Esophagus squamous epithelium (tissue), 5 donors: ENCODE measurements at regions not wholly inside any gene's neighbourhood (a gene's known extent, or its start where the extent isn't known, plus 50 kb on each side); places are given as distances from the start of the nearest gene placed in this dataset.

Source experiments
- DNase-seq: peaks from one replicate; lab custom pipeline; 2025; lab: John Stamatoyannopoulos, UW
- H3K27ac ChIP-seq, 4 donors: fragments of 200-600 bp; sonication (generic); one replicate each; pipeline ENCODE4 v1.5.1; 2016 to 2019; ENCODE audit warnings: mild to moderate bottlenecking in 1 of 4
- H3K27me3 ChIP-seq, 4 donors: fragments of 200-600 bp; sonication (generic); 1 replicate in 3 of 4; 2 replicates in 1 of 4; pipeline versions ENCODE4 v1.5.1 to v1.6.0; 2017 to 2021; ENCODE audit warnings: antibody characterized with exemption in 1 of 4
- H3K36me3 ChIP-seq, 3 donors: fragments of 200-600 bp; sonication (generic); one replicate each; pipeline ENCODE4 v1.5.1; 2016 to 2019
- H3K4me1 ChIP-seq, 3 donors: fragments of 200-600 bp; sonication (generic); one replicate each; pipeline ENCODE4 v1.5.1; 2017 to 2019
- H3K4me3 ChIP-seq, 4 donors: fragments of 200-600 bp; sonication (generic); 1 replicate in 3 of 4; 2 replicates in 1 of 4; pipeline ENCODE4 v1.5.1; 2016 to 2019; ENCODE audit warnings: mild to moderate bottlenecking in 2 of 4, moderate library complexity in 1 of 4
- H3K9me3 ChIP-seq, 3 donors: fragments of 200-600 bp; sonication (generic); one replicate each; pipeline ENCODE4 v1.5.1; 2016 to 2019
- POLR2A ChIP-seq, 4 donors: fragments of 450-650 bp; IDR thresholded peaks; one replicate each; pipeline ENCODE4 v1.6.1; 2017; ENCODE audit warnings: antibody characterized with exemption in 4 of 4, mild to moderate bottlenecking in 4 of 4, moderate library complexity in 3 of 4
- WGBS, 2 donors: methylation state at CpG; one replicate each; pipeline ENCODE4 v1.1.5; 2018; 5-methylcytosine and 5-hydroxymethylcytosine counted together
- intact Hi-C: fragments of 100-400 bp; cut with DNase I; formaldehyde crosslinking; loops from one replicate; pipeline ENCODE4 v1.15.0; 2022
- TF ChIP-seq, protein P1 (sequence below), 6 experiments: fragments of 450-650 bp in 4 of 6; fragments of 200-600 bp in 2 of 6; sonication (generic) in 2 of 6; IDR thresholded peaks; one replicate each; pipeline ENCODE4 v1.5.1; 2016 to 2019; ENCODE audit warnings: antibody characterized with exemption in 6 of 6, mild to moderate bottlenecking in 4 of 6, moderate library complexity in 4 of 6
- donor health status: DM: yes; HTN: yes; CAD: no.

DNA sequence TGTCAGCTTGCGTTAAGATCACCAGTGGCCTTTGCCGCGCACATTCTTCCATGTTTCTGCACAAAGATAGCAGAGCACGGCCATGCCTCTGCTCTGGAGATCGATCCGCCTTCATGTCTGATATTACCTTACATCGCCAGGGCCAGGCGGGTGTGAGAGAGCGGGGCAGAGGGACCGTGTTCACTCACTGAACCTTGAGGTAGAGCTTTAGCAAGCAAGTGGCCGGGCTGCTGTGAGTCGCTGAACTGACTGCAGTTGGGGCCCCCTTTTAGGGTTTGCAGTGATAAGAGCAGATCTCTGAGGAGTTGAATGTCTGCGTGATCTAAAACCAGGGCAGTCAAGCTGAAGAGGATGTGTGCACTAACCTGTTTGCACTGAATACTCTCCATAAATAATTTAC, 275.4 kb upstream of the OBI1 start:
- Histone ChIP-seq H3K4me1 (no peaks in the 10 kb centered on the region), H3K9me3 (no peaks in the 10 kb centered on the region), H3K27me3 (no peaks in the 10 kb centered on the region), H3K27ac (no peak overlapping the region), H3K36me3 (no peaks in the 10 kb centered on the region), H3K4me3 (no peak overlapping the region)
- TF ChIP-seq, protein P1, sequence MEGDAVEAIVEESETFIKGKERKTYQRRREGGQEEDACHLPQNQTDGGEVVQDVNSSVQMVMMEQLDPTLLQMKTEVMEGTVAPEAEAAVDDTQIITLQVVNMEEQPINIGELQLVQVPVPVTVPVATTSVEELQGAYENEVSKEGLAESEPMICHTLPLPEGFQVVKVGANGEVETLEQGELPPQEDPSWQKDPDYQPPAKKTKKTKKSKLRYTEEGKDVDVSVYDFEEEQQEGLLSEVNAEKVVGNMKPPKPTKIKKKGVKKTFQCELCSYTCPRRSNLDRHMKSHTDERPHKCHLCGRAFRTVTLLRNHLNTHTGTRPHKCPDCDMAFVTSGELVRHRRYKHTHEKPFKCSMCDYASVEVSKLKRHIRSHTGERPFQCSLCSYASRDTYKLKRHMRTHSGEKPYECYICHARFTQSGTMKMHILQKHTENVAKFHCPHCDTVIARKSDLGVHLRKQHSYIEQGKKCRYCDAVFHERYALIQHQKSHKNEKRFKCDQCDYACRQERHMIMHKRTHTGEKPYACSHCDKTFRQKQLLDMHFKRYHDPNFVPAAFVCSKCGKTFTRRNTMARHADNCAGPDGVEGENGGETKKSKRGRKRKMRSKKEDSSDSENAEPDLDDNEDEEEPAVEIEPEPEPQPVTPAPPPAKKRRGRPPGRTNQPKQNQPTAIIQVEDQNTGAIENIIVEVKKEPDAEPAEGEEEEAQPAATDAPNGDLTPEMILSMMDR (IDR thresholded peaks at IDR 0.05) = no peak
- TF ChIP-seq POLR2A (IDR thresholded peaks at IDR 0.05) = no peak
- DNase-seq = no peak
- WGBS, 2 donors = 73 to 93% methylated on average over 11 to 13 of the region's 13 CpGs
- intact Hi-C loops = no loop called here

DNA sequence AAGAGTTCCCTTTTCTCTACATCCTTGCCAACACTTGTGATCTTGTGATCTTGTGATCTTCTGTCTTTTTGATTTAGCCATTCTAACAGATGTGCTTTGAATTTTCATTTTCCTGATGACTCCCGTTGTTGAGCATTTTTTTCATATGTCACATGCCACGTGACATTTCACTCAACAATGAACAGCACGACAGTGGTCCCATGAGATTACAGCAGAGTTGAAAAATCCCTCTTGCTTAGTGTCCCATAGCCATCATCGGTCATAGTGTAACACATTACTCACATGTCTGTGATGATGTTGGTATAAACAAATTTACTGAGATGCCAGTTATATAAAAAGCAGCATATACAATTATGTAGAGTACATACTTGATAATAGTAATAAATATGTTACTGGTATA, 256.1 kb upstream of the OBI1 start:
- Histone ChIP-seq H3K9me3 (no peaks in the 10 kb centered on the region), H3K36me3 (no peaks in the 10 kb centered on the region), H3K27ac (no peak overlapping the region), H3K27me3 (no peaks in the 10 kb centered on the region), H3K4me1 (no peaks in the 10 kb centered on the region), H3K4me3 (no peak overlapping the region)
- TF ChIP-seq, protein P1 (IDR thresholded peaks at IDR 0.05) = no peak
- no peak for TF ChIP-seq POLR2A (IDR thresholded peaks at IDR 0.05)
- DNase-seq = no peak
- intact Hi-C loops = no loop called here
- WGBS, 2 donors = 60 to 62% methylated on average over 4 of the region's 4 CpGs

DNA sequence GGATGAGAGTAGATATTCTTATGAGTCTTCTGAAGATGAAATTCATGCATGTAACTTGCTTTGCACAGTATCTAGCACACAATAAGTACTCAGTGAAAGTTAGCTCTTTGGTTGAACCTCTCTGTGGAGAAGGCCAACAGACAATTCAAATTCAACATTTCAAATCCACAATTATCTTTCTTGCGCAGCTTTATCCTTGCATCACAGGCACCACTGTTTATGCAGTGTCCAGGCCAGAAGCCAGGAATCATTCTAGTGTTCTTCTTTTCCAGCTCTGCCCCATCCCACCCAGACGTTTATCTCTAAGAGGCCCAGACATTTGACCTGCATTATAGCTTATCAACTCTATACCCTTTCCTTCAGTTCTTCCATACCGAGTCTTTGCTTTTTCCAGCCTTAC, 254.7 kb upstream of the OBI1 start:
- intact Hi-C loops = no loop called here
- TF ChIP-seq POLR2A (IDR thresholded peaks at IDR 0.05) = no peak
- TF ChIP-seq, protein P1 (IDR thresholded peaks at IDR 0.05) = no peak
- Histone ChIP-seq H3K4me3 (no peak overlapping the region), H3K27ac (no peak overlapping the region), H3K4me1 (no peaks in the 10 kb centered on the region), H3K36me3 (no peaks in the 10 kb centered on the region), H3K27me3 (no peaks in the 10 kb centered on the region), H3K9me3 (no peaks in the 10 kb centered on the region)
- 61% methylated on average over 3 of the region's 3 CpGs for WGBS, 2 donors
- DNase-seq = no peak

GRCh38 chr13:78910147-78910546, 251.2 kb upstream of the OBI1 start:
- no peak overlapping the region for H3K27ac ChIP-seq
- TF ChIP-seq, protein P1 (IDR thresholded peaks at IDR 0.05) = no peak
- TF ChIP-seq POLR2A (IDR thresholded peaks at IDR 0.05) = no peak
- 68 to 69% methylated on average over 7 of the region's 7 CpGs for WGBS, 2 donors
- H3K4me3 ChIP-seq = no peak overlapping the region
- H3K36me3 ChIP-seq = no peaks in the 10 kb centered on the region
- no peaks in the 10 kb centered on the region for H3K27me3 ChIP-seq
- DNase-seq = no peak
- intact Hi-C loops = no loop called here
- no peaks in the 10 kb centered on the region for H3K4me1 ChIP-seq
- H3K9me3 ChIP-seq = no peaks in the 10 kb centered on the region

- TF ChIP-seq, protein P1 (IDR thresholded peaks at IDR 0.05) = no peak
- TF ChIP-seq POLR2A (IDR thresholded peaks at IDR 0.05) = no peak
- no peak for DNase-seq
- WGBS, 2 donors = 14 to 15% methylated on average over 4 of the region's 4 CpGs
- Histone ChIP-seq H3K27me3 (no peaks in the 10 kb centered on the region), H3K36me3 (no peaks in the 10 kb centered on the region), H3K4me3 (no peak overlapping the region), H3K4me1 (no peaks in the 10 kb centered on the region), H3K27ac (no peak overlapping the region), H3K9me3 (no peaks in the 10 kb centered on the region)
- intact Hi-C loops = no loop called here
Observed at GRCh38 chr13:78909276-78909675, 250.3 kb upstream of the OBI1 start.
